ENCODE measurements at regions not wholly inside any gene's neighbourhood (a gene's known extent, or its start where the extent isn't known, plus 50 kb on each side); places are given as distances from the start of the nearest gene placed in this dataset.

- no peak for DNase-seq (ENCODE audit: low read depth in 2 of 2)
Measured at GRCh38 chr1:228920831-228921230, 185.6 kb downstream of the RHOU start.

- DNase-seq (ENCODE audit: low read depth in 2 of 2): no peak
Measured at GRCh38 chr1:228921481-228921880, 186.2 kb downstream of the RHOU start.

GRCh38 chr1:228922722-228923376 lies 187.6 kb downstream of the RHOU start:
- no peak for DNase-seq (ENCODE audit: low read depth in 2 of 2)

GRCh38 chr1:228923973-228924686 lies 188.9 kb downstream of the RHOU start:
- no peak for DNase-seq (ENCODE audit: low read depth in 2 of 2)

GRCh38 chr1:228925691-228926090 lies 190.4 kb downstream of the RHOU start:
- no peak for DNase-seq (ENCODE audit: low read depth in 2 of 2)

- DNase-seq (ENCODE audit: low read depth in 2 of 2): no peak
Measured at GRCh38 chr1:228927421-228927820, 192.1 kb downstream of the RHOU start.

GRCh38 chr1:228927946-228928898 lies 192.9 kb downstream of the RHOU start:
- no peak for DNase-seq (ENCODE audit: low read depth in 2 of 2)

GRCh38 chr1:228929476-228930027 lies 194.3 kb downstream of the RHOU start:
- DNase-seq (ENCODE audit: low read depth in 2 of 2): no peak

GRCh38 chr1:228930479-228930957 lies 195.2 kb downstream of the RHOU start:
- DNase-seq (ENCODE audit: low read depth in 2 of 2): no peak

- no peak for DNase-seq (ENCODE audit: low read depth in 2 of 2)
Measured at GRCh38 chr1:228933753-228934152, 198.5 kb downstream of the RHOU start.

GRCh38 chr1:228935198-228935663 lies 200.0 kb downstream of the RHOU start:
- no peak for DNase-seq (ENCODE audit: low read depth in 2 of 2)

GRCh38 chr1:228935855-228936727 lies 200.8 kb downstream of the RHOU start:
- no peak for DNase-seq (ENCODE audit: low read depth in 2 of 2)

- no peak for DNase-seq (ENCODE audit: low read depth in 2 of 2)
Measured at GRCh38 chr1:228936881-228937280, 201.6 kb downstream of the RHOU start.

GRCh38 chr1:228937351-228937750 lies 202.1 kb downstream of the RHOU start:
- no peak for DNase-seq (ENCODE audit: low read depth in 2 of 2)

- DNase-seq (ENCODE audit: low read depth in 2 of 2): no peak
Measured at GRCh38 chr1:228937851-228938536, 202.7 kb downstream of the RHOU start.

GRCh38 chr1:228938537-228938901 lies 203.2 kb downstream of the RHOU start:
- DNase-seq (ENCODE audit: low read depth in 2 of 2): no peak

GRCh38 chr1:228939001-228939691 lies 203.9 kb downstream of the RHOU start:
- DNase-seq (ENCODE audit: low read depth in 2 of 2): no peak

- no peak for DNase-seq (ENCODE audit: low read depth in 2 of 2)
Measured at GRCh38 chr1:228939881-228940392, 204.7 kb downstream of the RHOU start.

GRCh38 chr1:228940526-228940925 lies 205.2 kb downstream of the RHOU start:
- no peak for DNase-seq (ENCODE audit: low read depth in 2 of 2)
